LNCAP (cell line): ENCODE measurements at regions not wholly inside any gene's neighbourhood (a gene's known extent, or its start where the extent isn't known, plus 50 kb on each side); places are given as distances from the start of the nearest gene placed in this dataset.
A peak's percentile ranks its signal among the peaks of the same experiment; 100 is the strongest.

Source experiments
- CTCF ChIP-seq: fragments of 450-650 bp; IDR thresholded peaks from 2 replicates; pipeline ENCODE4 v1.5.1; 2017; ENCODE audit warnings: mild to moderate bottlenecking

- no peak for TF ChIP-seq CTCF
Measured at GRCh38 chr15:29418178-29418577, 148.6 kb upstream of the NSMCE3 start.

- no peak for TF ChIP-seq CTCF
Measured at GRCh38 chr15:29411299-29411698, 141.7 kb upstream of the NSMCE3 start.

GRCh38 chr15:29410338-29410737, 140.7 kb upstream of the NSMCE3 start:
- TF ChIP-seq CTCF, result no peak

GRCh38 chr15:29409890-29410289, 140.3 kb upstream of the NSMCE3 start:
- no peak for TF ChIP-seq CTCF

- TF ChIP-seq CTCF, result no peak
Measured at GRCh38 chr15:29405564-29405963, 135.9 kb upstream of the NSMCE3 start.

- peak; percentile 34; the same call in 1 of the 2 replicates for TF ChIP-seq CTCF
Measured at GRCh38 chr15:29403772-29404171, 134.2 kb upstream of the NSMCE3 start.

GRCh38 chr15:29401644-29402043, 132.0 kb upstream of the NSMCE3 start:
- no peak for TF ChIP-seq CTCF

GRCh38 chr15:29400701-29401100, 131.1 kb upstream of the NSMCE3 start:
- TF ChIP-seq CTCF, result no peak
